GM12891 (cell line): ENCODE measurements at regions not wholly inside any gene's neighbourhood (a gene's known extent, or its start where the extent isn't known, plus 50 kb on each side); places are given as distances from the start of the nearest gene placed in this dataset.
A peak's percentile ranks its signal among the peaks of the same experiment; 100 is the strongest.

ENCODE experiments used
- DNase-seq: peaks from one replicate; pipeline ENCODE4 v3.0.0; 2011; ENCODE audit warnings: low spot score; ENCODE audit not compliant: insufficient read length
- FAIRE-seq: peaks from 2 replicates; lab custom pipeline; 2011; peaks lifted over from hg19 to GRCh38; lab: Jason Lieb, UNC
- PAX5 ChIP-seq: IDR thresholded peaks from 2 replicates; pipeline ENCODE4 v1.6.1; 2011; ENCODE audit warnings: low read length, moderate library complexity, mild to moderate bottlenecking; ENCODE audit not compliant: insufficient read depth, severe bottlenecking
- POLR2A ChIP-seq: IDR thresholded peaks from 2 replicates; pipeline ENCODE4 v1.6.1; 2011; ENCODE audit warnings: low read depth, low read length, control low read depth
- POLR2AphosphoS5 ChIP-seq: IDR thresholded peaks from 2 replicates; pipeline ENCODE4 v1.6.1; 2011; ENCODE audit warnings: low read depth, low read length, control low read depth
- POU2F2 ChIP-seq: IDR thresholded peaks from 2 replicates; pipeline ENCODE4 v1.6.1; 2011; ENCODE audit warnings: low read depth, mild to moderate bottlenecking, control low read depth, low read length, moderate library complexity
- SPI1 ChIP-seq: IDR thresholded peaks from 2 replicates; pipeline ENCODE4 v1.6.1; 2011; ENCODE audit warnings: low read depth, low read length, control low read depth
- TAF1 ChIP-seq: IDR thresholded peaks from 2 replicates; pipeline ENCODE4 v1.6.1; 2011; ENCODE audit warnings: low read depth, low read length, control low read depth

GRCh38 chr2:195606179-195606578, 50.8 kb upstream of the SLC39A10 start:
- no peak for TF ChIP-seq TAF1
- no peak for TF ChIP-seq SPI1
- no peak for FAIRE-seq

GRCh38 chr2:195604706-195605105, 52.3 kb upstream of the SLC39A10 start:
- no peak for FAIRE-seq

More at GRCh38 chr2:195606179-195606578, 50.8 kb upstream of the SLC39A10 start:
- no peak for DNase-seq

GRCh38 chr2:195603998-195604397, 53.0 kb upstream of the SLC39A10 start:
- FAIRE-seq: no peak
- DNase-seq: no peak
- TF ChIP-seq SPI1 (no peak), POLR2AphosphoS5 (no peak), TAF1 (no peak), POLR2A (no peak), PAX5 (no peak), POU2F2 (no peak)

More at GRCh38 chr2:195604706-195605105, 52.3 kb upstream of the SLC39A10 start:
- no peak for DNase-seq
- TF ChIP-seq POLR2AphosphoS5 (no peak), PAX5 (no peak), TAF1 (no peak), SPI1 (no peak), POU2F2 (no peak), POLR2A (no peak)

DNA sequence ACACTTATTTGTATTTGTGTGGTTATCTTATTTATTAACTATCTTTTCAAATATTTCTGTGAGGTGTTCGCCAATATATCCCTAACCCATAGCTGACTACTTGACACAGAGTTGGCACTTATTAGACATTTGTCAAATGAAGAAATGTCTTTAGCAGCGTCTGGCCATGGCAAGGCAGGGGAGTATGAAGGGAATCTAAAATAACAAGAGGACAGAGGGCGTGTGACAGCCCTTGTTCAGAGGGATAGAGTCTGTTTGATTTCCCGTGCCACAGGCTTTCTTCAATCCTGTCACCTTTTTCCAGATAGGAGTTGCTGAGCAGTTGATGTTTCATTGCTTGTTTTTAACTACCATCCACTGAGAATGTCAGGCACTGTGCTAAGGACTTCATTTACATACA, 53.6 kb upstream of the SLC39A10 start:
- no peak for TF ChIP-seq SPI1
- TF ChIP-seq TAF1: no peak
- TF ChIP-seq POU2F2: no peak
- TF ChIP-seq POLR2AphosphoS5: no peak
- no peak for TF ChIP-seq POLR2A
- TF ChIP-seq PAX5: no peak
- FAIRE-seq: no peak
- no peak for DNase-seq

DNA sequence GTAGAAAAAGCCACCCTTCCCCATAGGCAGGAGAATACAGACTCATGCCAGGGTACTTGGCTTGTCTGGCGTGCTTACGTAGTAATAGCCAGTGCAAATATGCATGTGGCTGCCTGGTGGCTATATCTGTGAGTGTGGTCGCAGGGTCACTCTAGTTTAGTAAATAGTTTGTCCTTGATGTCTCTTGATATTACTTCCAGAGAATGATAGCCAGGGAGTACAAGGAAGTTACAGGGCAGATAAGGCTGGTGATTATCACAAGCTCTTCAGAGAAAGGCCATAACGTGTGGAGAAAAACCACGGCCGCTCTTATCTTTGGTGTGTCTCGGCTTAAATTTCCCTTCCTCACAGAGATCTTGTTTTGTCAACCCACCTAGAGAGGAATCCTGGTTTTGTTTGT, 54.3 kb upstream of the SLC39A10 start:
- no peak for FAIRE-seq
- no peak for TF ChIP-seq POLR2AphosphoS5
- no peak for TF ChIP-seq TAF1
- no peak for TF ChIP-seq POU2F2
- TF ChIP-seq SPI1: no peak
- TF ChIP-seq PAX5: no peak
- no peak for TF ChIP-seq POLR2A
- no peak for DNase-seq

GRCh38 chr2:195601361-195601760, 55.7 kb upstream of the SLC39A10 start:
- no peak for TF ChIP-seq POLR2A
- TF ChIP-seq POU2F2: no peak
- no peak for TF ChIP-seq PAX5
- TF ChIP-seq SPI1: no peak
- no peak for TF ChIP-seq TAF1
- no peak for TF ChIP-seq POLR2AphosphoS5
- FAIRE-seq: no peak
- DNase-seq: no peak

GRCh38 chr2:195600778-195601177, 56.2 kb upstream of the SLC39A10 start:
- TF ChIP-seq PAX5: no peak
- no peak for TF ChIP-seq POU2F2
- TF ChIP-seq TAF1: no peak
- no peak for TF ChIP-seq POLR2AphosphoS5
- no peak for TF ChIP-seq SPI1
- TF ChIP-seq POLR2A: no peak
- FAIRE-seq (no peak), DNase-seq (no peak)

DNA sequence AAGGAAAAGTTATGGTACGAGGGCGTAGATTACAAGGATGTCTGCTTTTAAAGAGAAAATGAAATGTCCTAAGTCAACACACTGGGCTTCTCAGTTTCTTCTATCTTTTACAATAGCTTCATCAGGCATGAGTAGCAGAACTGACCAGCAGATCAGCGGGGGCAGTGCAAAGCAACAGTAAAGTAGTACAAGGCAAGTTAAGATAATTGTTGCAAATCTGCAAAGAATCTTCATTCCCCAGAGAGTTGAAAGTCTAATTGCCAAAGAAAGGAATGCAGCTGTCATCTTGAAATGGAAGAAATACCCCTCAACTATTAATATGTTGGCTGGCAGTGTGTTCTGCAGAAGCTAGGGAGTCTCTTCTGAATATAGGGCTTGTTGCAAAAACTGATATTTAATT, 60.2 kb upstream of the SLC39A10 start:
- no peak for FAIRE-seq
- no peak for DNase-seq
- TF ChIP-seq POLR2AphosphoS5 (no peak), POLR2A (no peak), PAX5 (no peak), TAF1 (no peak), POU2F2 (no peak), SPI1 (no peak)

DNA sequence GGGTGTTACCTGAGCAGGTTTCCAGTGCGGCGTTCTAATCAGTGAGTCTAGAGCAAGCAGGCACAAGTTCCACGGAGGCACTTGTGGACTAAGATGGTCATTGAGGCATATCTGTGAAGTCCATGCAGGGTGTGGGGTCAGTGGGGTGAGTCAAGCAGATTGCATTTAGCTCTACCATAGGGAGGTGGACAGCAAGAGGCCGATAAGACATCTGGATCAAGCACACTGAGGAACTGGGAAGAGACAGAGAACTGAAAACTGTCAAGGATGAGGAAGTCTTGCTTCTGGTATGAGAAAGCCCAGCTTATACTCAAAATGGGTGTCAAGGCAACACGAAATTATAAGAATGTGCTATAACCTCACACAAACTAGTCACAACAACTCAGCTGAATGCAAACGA, 61.2 kb upstream of the SLC39A10 start:
- no peak for DNase-seq
- TF ChIP-seq POLR2A: no peak
- peak; percentile 69 for TF ChIP-seq SPI1
- FAIRE-seq: no peak

- TF ChIP-seq POLR2A: no peak
- no peak for TF ChIP-seq SPI1
- no peak for TF ChIP-seq PAX5
- TF ChIP-seq TAF1: no peak
- no peak for TF ChIP-seq POU2F2
- no peak for TF ChIP-seq POLR2AphosphoS5
- DNase-seq: no peak
- no peak for FAIRE-seq
Observed at GRCh38 chr2:195594919-195595694, 61.9 kb upstream of the SLC39A10 start.
